MM.1S (cell line): ENCODE measurements at regions not wholly inside any gene's neighbourhood (a gene's known extent, or its start where the extent isn't known, plus 50 kb on each side); places are given as distances from the start of the nearest gene placed in this dataset.

Experiments used
- CTCF ChIP-seq: fragments of 300-600 bp; sonication (generic); IDR thresholded peaks from 2 replicates; pipeline ENCODE4 v1.5.1; 2016; ENCODE audit warnings: antibody characterized with exemption, low read length, mixed read lengths
- EZH2 ChIP-seq: fragments of 300-600 bp; sonication (generic); optimal IDR thresholded peaks from 2 replicates; pipeline ENCODE3; 2017; ENCODE audit warnings: low read depth, mild to moderate bottlenecking, antibody characterized with exemption, low read length, mixed read lengths
- EZH2phosphoT487 ChIP-seq: fragments of 300-600 bp; sonication (generic); IDR thresholded peaks from 2 replicates; pipeline ENCODE4 v1.6.1; 2018; ENCODE audit warnings: antibody characterized with exemption, low read length

- no peak for TF ChIP-seq CTCF
- no peak for TF ChIP-seq EZH2
- no peak for TF ChIP-seq EZH2phosphoT487
Observed at GRCh38 chr17:54745239-54745638, 155.4 kb upstream of the TOM1L1 start.
